NCI-H146 treated with DMSO at 0.1 percent for 48 hours (cell line): ENCODE measurements at regions not wholly inside any gene's neighbourhood (a gene's known extent, or its start where the extent isn't known, plus 50 kb on each side); places are given as distances from the start of the nearest gene placed in this dataset.

Experiments used
- DNase-seq: peaks from one replicate; lab custom pipeline; 2025; ENCODE audit not compliant: unreplicated experiment; lab: John Stamatoyannopoulos, UW

DNA sequence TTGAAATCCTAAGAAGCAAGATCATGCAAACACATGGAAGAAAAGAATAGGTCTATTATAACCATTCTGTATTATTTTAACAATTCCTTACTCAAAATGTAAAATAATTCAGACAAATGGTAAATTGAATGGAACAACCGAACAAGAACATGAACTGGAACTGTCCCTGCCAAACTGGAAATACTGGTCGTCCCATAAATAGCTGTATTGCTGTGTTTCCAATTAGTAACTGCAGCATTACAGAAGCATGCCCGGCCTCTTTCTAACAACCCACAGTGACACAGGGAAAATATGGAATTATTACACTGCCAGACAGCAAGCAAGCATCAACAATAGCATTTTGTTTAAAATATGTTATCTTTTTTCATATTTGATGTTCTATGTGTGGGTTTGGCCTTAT is 1138.5 kb upstream of the PHF14 start:
- DNase-seq: no peak

DNA sequence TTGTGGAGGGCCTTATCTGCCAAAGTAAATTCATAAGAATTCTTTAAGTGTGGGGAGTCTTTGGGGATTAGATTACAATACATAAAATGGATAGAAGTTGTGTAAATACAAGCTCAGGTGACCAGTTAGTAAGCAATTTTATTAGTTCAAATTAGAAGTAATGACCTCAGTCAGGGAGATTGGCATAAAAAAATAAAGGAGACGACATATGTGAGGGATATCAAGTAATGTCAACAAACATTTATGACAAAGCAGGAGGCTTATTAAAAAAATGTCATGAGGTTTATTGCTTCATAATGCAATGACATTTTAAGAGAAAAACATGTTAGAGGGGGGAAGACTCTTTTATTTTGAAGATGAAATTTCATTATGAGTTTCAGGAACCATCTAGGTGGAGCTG is 1137.0 kb upstream of the PHF14 start:
- DNase-seq: no peak

- no peak for DNase-seq
Measured at GRCh38 chr7:9842301-9842700, 1131.4 kb upstream of the PHF14 start.

GRCh38 chr7:9846902-9847301 is 1126.8 kb upstream of the PHF14 start:
- no peak for DNase-seq

GRCh38 chr7:9854605-9855004 is 1119.1 kb upstream of the PHF14 start:
- DNase-seq: no peak

- no peak for DNase-seq
Measured at GRCh38 chr7:9856668-9857067, 1117.0 kb upstream of the PHF14 start.

- DNase-seq: no peak
Measured at GRCh38 chr7:9863545-9863944, 1110.1 kb upstream of the PHF14 start.

DNA sequence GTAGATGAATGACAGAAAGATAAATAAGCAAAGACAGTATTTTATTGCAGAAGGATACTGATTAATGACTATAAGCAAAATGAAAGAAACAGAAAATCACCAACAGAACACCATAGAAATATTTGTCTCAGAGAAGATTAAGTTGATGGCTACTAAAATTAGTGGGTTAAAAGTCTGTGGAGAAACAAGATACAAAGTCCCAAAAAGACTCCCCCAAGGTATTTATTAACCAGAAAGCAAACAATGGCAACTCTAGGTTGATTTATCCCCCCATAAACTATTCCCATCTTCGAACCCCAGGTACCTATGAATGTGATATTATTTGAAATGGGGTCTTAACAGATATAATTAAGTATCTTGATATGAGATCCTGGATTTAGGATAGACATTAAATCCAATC is 1104.5 kb upstream of the PHF14 start:
- no peak for DNase-seq

DNA sequence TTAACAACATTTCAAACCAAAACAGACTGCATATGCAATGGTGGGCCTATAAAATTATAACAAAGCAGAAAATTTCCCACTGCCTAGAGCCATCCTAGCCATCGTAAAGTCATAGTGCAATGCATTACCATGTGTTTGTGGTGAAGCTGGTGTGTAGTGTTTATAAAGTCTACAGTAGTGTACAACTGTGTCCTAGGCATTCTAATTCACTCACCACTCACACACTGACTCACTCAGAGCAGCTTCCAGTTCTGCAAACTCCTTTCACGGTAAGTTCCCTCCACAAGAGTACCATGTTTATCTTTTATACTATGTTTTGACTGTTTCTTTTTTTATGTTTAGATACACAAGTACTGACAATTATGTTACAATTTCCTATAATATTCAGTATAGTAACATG is 1104.1 kb upstream of the PHF14 start:
- no peak for DNase-seq

GRCh38 chr7:9870674-9871073 is 1103.0 kb upstream of the PHF14 start:
- no peak for DNase-seq

- no peak for DNase-seq
Measured at GRCh38 chr7:9874182-9874581, 1099.5 kb upstream of the PHF14 start.

DNA sequence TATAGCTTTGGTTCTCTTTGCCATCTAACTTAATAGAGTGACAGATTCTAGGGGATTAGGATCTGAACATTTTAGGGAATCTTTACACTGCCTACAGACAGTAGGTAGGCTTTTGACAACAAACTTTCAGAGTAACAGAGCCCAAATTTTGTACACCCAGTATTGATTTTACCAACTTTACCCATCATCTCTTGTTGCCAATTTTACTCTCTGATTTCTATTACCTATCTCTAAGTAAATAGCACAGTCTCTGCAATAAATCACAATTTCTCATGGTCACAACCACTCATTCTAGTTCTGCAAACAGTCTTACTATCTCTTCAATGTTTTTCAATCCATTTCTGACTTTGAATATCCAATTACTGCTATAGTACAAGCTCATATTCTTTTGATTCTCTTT is 1097.6 kb upstream of the PHF14 start:
- DNase-seq: no peak

DNA sequence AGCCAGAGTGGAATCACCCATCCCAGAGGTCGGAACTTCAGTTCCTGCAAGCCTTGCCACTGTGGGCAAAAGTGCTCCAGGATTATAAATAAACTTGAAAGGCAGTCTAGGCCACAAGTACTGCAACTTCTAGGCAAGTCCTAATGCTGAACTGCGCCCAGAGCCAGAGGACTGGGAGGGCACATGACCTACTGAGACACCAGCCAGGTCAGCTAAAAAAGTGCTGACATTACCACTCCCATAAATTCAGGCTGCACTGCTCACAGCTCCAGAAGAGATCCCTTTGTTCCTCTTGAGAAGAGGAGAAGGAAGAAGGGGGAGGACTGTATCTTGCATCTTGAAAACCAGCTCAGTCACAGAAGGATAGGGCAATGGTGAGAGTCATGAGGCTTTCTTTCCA is 1084.1 kb upstream of the PHF14 start:
- DNase-seq: no peak

DNA sequence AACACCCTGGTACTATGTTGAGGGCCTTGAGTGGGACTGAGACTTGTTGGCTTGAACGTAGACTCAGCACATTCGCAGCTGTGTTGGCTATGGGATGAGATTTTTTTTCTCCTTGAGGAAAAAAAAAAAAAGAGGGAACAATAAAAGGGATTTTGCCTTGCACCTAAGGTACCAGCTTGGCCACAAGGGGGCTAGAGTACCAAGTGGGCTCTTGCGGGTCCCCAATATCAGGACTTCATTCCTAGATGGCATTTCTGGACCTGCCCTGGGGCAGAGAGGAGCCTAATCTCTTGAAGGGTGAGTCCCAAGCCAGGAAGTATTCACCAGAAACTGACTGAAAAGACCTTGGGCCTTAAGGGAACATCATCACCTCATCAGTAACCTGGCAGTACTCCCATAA is 1083.6 kb upstream of the PHF14 start:
- DNase-seq: no peak

GRCh38 chr7:9891056-9891455 is 1082.6 kb upstream of the PHF14 start:
- DNase-seq: no peak

- DNase-seq: no peak
Measured at GRCh38 chr7:9900339-9900738, 1073.3 kb upstream of the PHF14 start.

DNA sequence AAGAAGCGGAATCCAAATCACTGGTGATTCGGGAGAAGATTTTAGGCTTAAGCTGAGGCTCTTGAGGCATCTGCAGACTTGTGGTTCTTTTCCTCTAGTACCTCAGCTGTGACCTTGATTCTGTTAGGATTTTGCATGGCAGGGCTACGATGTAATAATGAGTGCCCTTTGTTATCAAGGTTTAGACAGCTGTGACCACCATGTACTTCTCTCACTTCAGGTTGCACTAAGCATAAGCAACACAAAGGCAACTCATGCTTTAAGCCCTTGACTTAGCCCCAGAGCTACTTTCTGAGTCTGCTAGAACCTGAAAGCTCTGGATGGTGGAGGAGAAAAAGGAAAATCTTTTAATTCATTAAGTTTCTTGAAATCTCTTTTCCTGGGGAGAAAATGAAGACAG is 1052.3 kb upstream of the PHF14 start:
- DNase-seq: no peak

DNA sequence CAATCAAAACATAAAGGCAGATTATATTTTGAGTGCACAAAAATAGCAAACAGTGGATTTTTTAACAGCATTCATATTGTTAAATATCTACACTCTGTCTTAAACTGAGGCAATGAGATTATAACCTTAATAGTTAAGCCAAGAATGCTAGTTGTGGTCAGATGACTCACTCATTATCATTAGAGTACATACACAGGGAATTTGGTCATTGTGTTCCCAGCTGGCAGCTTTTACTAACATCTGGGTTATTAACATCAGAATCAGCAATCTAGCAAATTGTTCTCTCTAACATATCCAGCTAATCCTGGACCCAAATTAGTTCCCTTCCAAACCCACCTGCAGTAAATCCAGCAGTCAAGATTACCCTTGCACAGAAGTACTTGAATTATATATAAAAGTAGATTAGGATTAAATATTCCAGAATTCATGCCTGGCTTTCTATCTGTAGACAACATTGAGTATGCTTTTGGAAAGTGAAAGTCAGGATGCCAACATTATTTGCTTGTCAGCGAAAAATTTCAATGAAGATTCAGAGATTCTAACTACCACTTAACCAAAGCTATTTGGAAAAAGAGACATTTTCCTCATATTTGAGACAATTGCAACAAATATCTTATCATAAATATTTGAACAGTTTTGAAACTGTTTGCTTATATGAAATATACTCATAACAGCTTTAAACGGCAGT is 1035.6 kb upstream of the PHF14 start:
- peak; percentile 6 for DNase-seq

- no peak for DNase-seq
Measured at GRCh38 chr7:9939176-9939575, 1034.5 kb upstream of the PHF14 start.

DNA sequence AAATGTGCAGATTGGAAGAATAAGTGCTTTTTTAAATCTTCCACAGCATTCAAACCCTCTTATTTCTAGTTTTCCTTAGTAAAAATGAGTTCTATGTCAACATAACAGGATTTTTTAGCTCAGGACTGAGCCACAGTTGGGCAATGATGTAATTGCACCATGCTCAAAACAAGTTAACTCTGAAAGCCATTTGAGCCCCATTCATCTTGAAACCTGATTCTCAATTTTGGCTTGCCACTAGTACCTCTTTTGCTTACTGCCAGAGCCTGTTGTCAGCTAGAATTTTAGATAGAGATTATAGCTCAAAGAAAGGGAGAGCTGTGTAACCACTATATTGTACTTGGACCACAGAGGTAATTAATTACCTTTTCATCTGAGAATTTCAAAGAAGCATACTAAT is 1028.5 kb upstream of the PHF14 start:
- DNase-seq: no peak

DNA sequence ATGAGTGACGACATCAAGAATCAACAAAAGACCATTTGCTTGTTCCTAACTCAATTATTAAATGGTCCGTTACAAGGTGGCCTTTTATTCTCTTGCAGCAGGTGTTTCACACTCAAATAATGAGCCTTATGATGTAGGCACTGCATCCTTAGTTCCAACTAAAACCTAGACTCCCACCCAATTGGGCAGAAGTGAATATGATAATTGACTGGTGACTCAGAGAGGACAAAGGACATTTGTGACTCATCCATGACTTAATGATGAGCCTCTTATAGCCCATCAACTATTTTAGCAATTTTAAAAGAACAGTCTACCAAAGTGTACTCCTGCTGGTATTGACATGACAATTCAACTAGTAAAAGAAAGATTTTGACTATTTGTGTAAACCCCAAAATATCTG is 1027.8 kb upstream of the PHF14 start:
- peak; percentile 93 for DNase-seq

DNA sequence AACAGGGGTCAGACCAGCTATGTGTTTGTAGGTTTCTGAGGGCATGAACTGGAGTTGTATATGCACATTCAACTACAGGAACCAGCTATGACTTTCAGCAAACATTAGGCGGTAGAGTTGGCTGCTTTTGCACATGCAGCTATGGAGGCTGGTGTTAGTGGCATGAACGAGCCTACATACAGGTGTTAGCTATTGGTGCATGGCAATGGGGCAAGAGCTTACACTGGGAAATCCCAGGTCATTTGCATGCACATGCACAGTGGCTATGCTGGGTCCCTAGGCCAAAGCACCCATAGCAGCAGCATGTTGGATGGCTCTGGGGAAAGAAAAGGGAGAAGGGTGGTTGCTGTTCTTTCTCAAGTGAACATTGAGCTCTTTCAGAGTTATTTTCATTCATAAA is 1018.5 kb upstream of the PHF14 start:
- DNase-seq: no peak

GRCh38 chr7:9958486-9958885 is 1015.2 kb upstream of the PHF14 start:
- no peak for DNase-seq

DNA sequence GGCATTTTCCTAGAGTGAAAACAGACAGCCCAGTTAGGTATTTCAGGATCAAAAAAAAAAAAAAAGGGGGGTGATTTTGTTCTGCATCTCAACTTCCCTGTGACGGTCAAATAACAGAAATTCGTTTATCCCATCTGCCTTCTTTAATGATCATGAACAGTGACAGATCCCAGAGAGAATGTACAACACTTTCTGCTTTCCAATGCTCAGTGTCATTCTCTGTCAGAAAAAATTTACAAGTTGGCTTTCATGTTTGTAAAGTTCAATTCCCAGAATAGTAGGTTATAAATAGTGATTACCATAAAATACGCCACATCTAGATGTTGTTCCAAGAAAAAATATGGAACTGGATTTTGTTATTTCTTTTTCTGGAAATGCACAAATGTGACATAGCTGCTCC is 1013.2 kb upstream of the PHF14 start:
- DNase-seq: no peak
